Neural cell (in vitro differentiated cells): ENCODE measurements at regions not wholly inside any gene's neighbourhood (a gene's known extent, or its start where the extent isn't known, plus 50 kb on each side); places are given as distances from the start of the nearest gene placed in this dataset.

Source experiments
- EP300 ChIP-seq: fragments of 450-650 bp; conservative IDR thresholded peaks from 2 replicates; pipeline ENCODE4 v1.6.1; 2014; ENCODE audit warnings: antibody characterized with exemption, mild to moderate bottlenecking, moderate library complexity; ENCODE audit not compliant: poor library complexity, severe bottlenecking
- EZH2 ChIP-seq: fragments of 200-600, 300-800 bp; shearing (Covaris generic), sonication (generic); IDR thresholded peaks from 2 replicates; pipeline ENCODE4 v1.6.1; 2014; ENCODE audit warnings: antibody characterized with exemption, low read length, borderline replicate concordance, mild to moderate bottlenecking; ENCODE audit not compliant: insufficient read depth, poor library complexity, severe bottlenecking
- POLR2AphosphoS5 ChIP-seq: IDR thresholded peaks from 2 replicates; pipeline ENCODE4 v1.6.1; 2012
- RAD21 ChIP-seq: fragments of 450-650 bp; conservative IDR thresholded peaks from 2 replicates; pipeline ENCODE4 v1.6.1; 2014; ENCODE audit warnings: antibody characterized with exemption, mild to moderate bottlenecking, moderate library complexity
- SMC3 ChIP-seq: fragments of 450-650 bp; conservative IDR thresholded peaks from 2 replicates; pipeline ENCODE4 v1.6.1; 2014; ENCODE audit warnings: antibody characterized with exemption, mild to moderate bottlenecking, moderate library complexity; ENCODE audit not compliant: poor library complexity
- TF ChIP-seq, protein P1 (sequence below): fragments of 450-650 bp; IDR thresholded peaks from 2 replicates; pipeline ENCODE4 v1.5.1; 2014; ENCODE audit warnings: antibody characterized with exemption, mild to moderate bottlenecking, moderate library complexity; ENCODE audit not compliant: poor library complexity, severe bottlenecking
- TF ChIP-seq, protein P2 (sequence below): IDR thresholded peaks from 2 replicates; pipeline ENCODE4 v1.6.1; 2012; ENCODE audit warnings: borderline replicate concordance

DNA sequence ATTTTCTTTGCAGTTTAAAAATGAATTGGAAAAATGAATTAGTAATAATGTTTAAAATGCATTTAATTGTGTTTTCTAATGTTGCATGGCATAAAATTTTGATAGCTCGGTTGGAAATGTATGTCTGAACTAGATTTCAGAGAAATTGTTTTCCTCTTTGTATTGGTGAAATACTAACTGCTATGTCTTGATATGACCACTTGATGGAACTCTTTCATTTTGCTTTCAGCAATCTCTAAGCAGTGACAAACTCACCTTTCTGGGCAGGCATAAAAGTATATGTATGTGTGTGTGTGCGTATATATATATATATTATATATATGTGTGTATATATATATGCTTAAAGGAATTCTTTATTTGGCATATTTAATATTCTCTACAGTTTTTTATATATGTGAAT, 239.3 kb upstream of the ZNF717 start:
- TF ChIP-seq, protein P1, sequence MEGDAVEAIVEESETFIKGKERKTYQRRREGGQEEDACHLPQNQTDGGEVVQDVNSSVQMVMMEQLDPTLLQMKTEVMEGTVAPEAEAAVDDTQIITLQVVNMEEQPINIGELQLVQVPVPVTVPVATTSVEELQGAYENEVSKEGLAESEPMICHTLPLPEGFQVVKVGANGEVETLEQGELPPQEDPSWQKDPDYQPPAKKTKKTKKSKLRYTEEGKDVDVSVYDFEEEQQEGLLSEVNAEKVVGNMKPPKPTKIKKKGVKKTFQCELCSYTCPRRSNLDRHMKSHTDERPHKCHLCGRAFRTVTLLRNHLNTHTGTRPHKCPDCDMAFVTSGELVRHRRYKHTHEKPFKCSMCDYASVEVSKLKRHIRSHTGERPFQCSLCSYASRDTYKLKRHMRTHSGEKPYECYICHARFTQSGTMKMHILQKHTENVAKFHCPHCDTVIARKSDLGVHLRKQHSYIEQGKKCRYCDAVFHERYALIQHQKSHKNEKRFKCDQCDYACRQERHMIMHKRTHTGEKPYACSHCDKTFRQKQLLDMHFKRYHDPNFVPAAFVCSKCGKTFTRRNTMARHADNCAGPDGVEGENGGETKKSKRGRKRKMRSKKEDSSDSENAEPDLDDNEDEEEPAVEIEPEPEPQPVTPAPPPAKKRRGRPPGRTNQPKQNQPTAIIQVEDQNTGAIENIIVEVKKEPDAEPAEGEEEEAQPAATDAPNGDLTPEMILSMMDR = peak; percentile 71
- TF ChIP-seq EP300 = no peak
- TF ChIP-seq RAD21 = peak; percentile 81
- TF ChIP-seq, protein P2, sequence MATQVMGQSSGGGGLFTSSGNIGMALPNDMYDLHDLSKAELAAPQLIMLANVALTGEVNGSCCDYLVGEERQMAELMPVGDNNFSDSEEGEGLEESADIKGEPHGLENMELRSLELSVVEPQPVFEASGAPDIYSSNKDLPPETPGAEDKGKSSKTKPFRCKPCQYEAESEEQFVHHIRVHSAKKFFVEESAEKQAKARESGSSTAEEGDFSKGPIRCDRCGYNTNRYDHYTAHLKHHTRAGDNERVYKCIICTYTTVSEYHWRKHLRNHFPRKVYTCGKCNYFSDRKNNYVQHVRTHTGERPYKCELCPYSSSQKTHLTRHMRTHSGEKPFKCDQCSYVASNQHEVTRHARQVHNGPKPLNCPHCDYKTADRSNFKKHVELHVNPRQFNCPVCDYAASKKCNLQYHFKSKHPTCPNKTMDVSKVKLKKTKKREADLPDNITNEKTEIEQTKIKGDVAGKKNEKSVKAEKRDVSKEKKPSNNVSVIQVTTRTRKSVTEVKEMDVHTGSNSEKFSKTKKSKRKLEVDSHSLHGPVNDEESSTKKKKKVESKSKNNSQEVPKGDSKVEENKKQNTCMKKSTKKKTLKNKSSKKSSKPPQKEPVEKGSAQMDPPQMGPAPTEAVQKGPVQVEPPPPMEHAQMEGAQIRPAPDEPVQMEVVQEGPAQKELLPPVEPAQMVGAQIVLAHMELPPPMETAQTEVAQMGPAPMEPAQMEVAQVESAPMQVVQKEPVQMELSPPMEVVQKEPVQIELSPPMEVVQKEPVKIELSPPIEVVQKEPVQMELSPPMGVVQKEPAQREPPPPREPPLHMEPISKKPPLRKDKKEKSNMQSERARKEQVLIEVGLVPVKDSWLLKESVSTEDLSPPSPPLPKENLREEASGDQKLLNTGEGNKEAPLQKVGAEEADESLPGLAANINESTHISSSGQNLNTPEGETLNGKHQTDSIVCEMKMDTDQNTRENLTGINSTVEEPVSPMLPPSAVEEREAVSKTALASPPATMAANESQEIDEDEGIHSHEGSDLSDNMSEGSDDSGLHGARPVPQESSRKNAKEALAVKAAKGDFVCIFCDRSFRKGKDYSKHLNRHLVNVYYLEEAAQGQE = no peak
- no peak for TF ChIP-seq POLR2AphosphoS5
- TF ChIP-seq EZH2 = no peak
- peak; percentile 79 for TF ChIP-seq SMC3
